Stimulated activated CD8-positive, alpha-beta memory T cell treated with anti-CD3 and anti-CD28 coated beads, Interleukin-4, amount 100 ng/mL, for 1 hour (primary cell): ENCODE measurements at regions not wholly inside any gene's neighbourhood (a gene's known extent, or its start where the extent isn't known, plus 50 kb on each side); places are given as distances from the start of the nearest gene placed in this dataset.
"Not testable (repeated sequence)": the region's sequence is repeated elsewhere in the genome, so short reads cannot be mapped to it uniquely, and the experiment has no call there.

Experiments used
- DNase-seq, 2 donors: peaks; one replicate each; pipeline ENCODE4 v3.0.0-alpha.2; 2020; ENCODE audit warnings: low read depth in 2 of 2, low spot score in 1 of 2

GRCh38 chr17:47066841-47067682 lies 88.0 kb upstream of the RPRML start:
- peak; percentile 30 to 61 for DNase-seq

- DNase-seq: no peak
These were observed 87.0 kb upstream of the RPRML start for GRCh38 chr17:47066095-47066494.

GRCh38 chr17:47064684-47065083 lies 85.6 kb upstream of the RPRML start:
- DNase-seq: no peak

GRCh38 chr17:47063475-47063874 lies 84.4 kb upstream of the RPRML start:
- DNase-seq: no peak

- DNase-seq: not testable (repeated sequence)
These were observed 83.8 kb upstream of the RPRML start for GRCh38 chr17:47062851-47063250.

- DNase-seq: not testable (repeated sequence)
These were observed 81.0 kb upstream of the RPRML start for GRCh38 chr17:47060005-47060404.

- no peak for DNase-seq
These were observed 78.8 kb upstream of the RPRML start for GRCh38 chr17:47057830-47058229.

- not testable (repeated sequence) for DNase-seq
These were observed 78.2 kb upstream of the RPRML start for GRCh38 chr17:47057279-47057678.

GRCh38 chr17:47056687-47057086 lies 77.6 kb upstream of the RPRML start:
- DNase-seq: not testable (repeated sequence)
